ENCODE measurements at regions not wholly inside any gene's neighbourhood (a gene's known extent, or its start where the extent isn't known, plus 50 kb on each side); places are given as distances from the start of the nearest gene placed in this dataset.

DNA sequence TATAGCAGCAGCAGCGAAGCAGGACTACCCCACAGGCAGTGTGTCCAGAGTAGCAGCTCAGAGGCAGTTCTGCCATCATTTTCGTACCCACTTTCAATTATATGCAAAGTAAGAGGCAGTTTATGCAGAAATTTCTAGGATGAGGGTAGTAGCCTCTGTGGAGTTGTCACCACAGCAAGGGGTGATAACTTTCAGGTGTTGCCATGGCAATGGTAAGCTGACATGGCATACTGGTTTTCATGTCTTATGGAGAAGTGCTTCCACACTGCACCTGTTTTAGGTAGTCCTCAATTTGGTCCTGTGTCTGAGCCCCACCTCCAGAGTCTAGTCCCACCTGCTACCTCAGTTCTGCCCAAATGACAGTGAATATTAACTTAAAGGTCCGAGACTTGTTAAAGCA lies 133.3 kb upstream of the SYT6 start:
- TF ChIP-seq EZH2 (IDR thresholded peaks at IDR 0.05; ENCODE audit: low read depth), result no peak
- TF ChIP-seq, protein P1, sequence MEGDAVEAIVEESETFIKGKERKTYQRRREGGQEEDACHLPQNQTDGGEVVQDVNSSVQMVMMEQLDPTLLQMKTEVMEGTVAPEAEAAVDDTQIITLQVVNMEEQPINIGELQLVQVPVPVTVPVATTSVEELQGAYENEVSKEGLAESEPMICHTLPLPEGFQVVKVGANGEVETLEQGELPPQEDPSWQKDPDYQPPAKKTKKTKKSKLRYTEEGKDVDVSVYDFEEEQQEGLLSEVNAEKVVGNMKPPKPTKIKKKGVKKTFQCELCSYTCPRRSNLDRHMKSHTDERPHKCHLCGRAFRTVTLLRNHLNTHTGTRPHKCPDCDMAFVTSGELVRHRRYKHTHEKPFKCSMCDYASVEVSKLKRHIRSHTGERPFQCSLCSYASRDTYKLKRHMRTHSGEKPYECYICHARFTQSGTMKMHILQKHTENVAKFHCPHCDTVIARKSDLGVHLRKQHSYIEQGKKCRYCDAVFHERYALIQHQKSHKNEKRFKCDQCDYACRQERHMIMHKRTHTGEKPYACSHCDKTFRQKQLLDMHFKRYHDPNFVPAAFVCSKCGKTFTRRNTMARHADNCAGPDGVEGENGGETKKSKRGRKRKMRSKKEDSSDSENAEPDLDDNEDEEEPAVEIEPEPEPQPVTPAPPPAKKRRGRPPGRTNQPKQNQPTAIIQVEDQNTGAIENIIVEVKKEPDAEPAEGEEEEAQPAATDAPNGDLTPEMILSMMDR (conservative IDR thresholded peaks at IDR 0.05), result no peak

Measured in PC-9 (cell line).